Testis (tissue), 2 donors: ENCODE measurements at regions not wholly inside any gene's neighbourhood (a gene's known extent, or its start where the extent isn't known, plus 50 kb on each side); places are given as distances from the start of the nearest gene placed in this dataset.
"Not testable (repeated sequence)": the region's sequence is repeated elsewhere in the genome, so short reads cannot be mapped to it uniquely, and the experiment has no call there.

ENCODE experiments used
- DNase-seq: peaks from one replicate; pipeline ENCODE4 v3.0.0-alpha.2; 2019
- H3K27ac ChIP-seq, 2 donors: fragments of 200-600 bp; sonication (generic); one replicate each; pipeline ENCODE4 v1.5.1; 2019
- H3K27me3 ChIP-seq: fragments of 200-600 bp; sonication (generic); one replicate; pipeline ENCODE4 v1.5.1; 2019
- H3K36me3 ChIP-seq: fragments of 200-600 bp; sonication (generic); one replicate; pipeline ENCODE4 v1.5.1; 2017; ENCODE audit warnings: low read depth; ENCODE audit errors: missing control alignments
- H3K4me1 ChIP-seq: fragments of 200-600 bp; sonication (generic); one replicate; pipeline ENCODE4 v1.5.1; 2019
- H3K4me3 ChIP-seq, 2 donors: fragments of 200-600 bp; sonication (generic); one replicate each; pipeline ENCODE4 v1.5.1; 2017 to 2019
- H3K9me3 ChIP-seq: fragments of 200-600 bp; sonication (generic); one replicate; pipeline ENCODE4 v1.5.1; 2017
- CTCF ChIP-seq, 3 experiments: fragments of 450-650 bp in 2 of 3; fragments of 200-600 bp in 1 of 3; sonication (generic) in 1 of 3; IDR thresholded peaks; one replicate each; pipeline ENCODE4 v1.5.1; 2016 to 2019; ENCODE audit warnings: antibody characterized with exemption in 3 of 3, mild to moderate bottlenecking in 2 of 3, moderate library complexity in 1 of 3
- WGBS, 2 donors: methylation state at CpG; one replicate each; pipeline ENCODE4 v1.1.5; 2018; 5-methylcytosine and 5-hydroxymethylcytosine counted together
- intact Hi-C: fragments of 100-400 bp; cut with DNase I; formaldehyde crosslinking; loops from one replicate; pipeline ENCODE4 v1.15.1; 2023; ENCODE audit warnings: low total_unique reads

DNA sequence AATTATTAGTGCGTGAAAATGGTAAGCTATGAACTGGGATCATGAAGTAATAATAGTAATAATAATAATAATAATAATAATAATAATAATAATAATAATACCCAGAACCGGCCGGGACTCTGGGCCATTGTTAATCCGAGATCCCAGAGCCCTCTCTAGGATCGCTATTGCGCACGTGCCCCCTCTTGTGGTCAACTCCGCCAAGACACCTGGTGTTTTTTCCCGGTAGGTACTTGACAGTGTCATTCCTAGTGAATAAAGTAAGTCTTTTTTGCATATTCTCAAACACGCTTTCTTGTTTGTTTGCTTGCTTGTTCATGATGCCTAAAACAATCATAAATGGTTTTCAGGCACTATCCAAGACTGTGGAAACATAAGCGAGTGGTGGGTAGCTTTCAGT, 513.7 kb downstream of the RPIA start:
- H3K4me1 ChIP-seq, H3K27ac ChIP-seq, intact Hi-C loops, H3K36me3 ChIP-seq, H3K9me3 ChIP-seq, H3K27me3 ChIP-seq, H3K4me3 ChIP-seq: not testable (repeated sequence)
- WGBS, 2 donors = 17 to 28% methylated on average over 10 to 11 of the region's 11 CpGs
- peak in 2 of 3 experiments; percentile 3 to 35 for TF ChIP-seq CTCF (IDR thresholded peaks at IDR 0.05)
- DNase-seq = peak; percentile 75

DNA sequence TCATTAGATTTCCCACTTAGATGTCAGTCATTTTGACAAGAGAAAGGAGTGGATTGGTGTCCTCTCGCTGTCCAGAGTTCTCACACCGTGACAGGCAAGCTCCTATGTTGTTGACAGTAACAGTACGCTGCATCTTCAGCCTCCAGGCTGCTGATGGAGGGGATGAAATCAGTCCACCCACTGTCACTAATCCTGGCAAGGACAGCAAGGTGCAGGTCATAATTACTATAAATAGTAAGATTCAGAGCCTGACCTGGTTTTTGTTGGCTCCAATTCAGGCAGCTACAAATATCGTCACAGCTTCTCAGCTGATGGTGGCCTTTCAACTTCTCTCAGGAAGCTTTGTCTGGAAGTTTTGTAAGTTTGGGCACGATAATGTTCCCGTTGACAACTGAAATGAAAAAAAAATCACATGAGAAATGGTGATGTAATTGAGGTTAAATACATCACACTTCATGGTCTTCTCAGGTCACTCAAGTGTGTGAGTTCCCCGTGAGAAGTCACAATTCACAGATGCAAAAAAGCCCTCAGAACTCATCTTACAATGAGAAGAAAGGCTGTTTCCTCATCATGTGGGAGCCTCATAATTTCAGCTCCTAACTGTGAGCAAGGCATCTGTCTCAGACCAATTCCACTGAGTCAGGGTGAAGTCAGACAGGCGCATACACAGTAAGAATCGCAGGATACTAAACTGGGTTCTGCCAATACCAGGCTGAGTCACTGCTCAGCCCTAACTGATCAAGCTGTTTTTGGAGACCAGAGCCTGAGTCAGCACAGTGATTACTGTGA, 516.9 kb downstream of the RPIA start:
- H3K4me1 ChIP-seq, H3K27ac ChIP-seq, DNase-seq, H3K9me3 ChIP-seq, H3K4me3 ChIP-seq, H3K36me3 ChIP-seq, H3K27me3 ChIP-seq, intact Hi-C loops: not testable (repeated sequence)
- WGBS, 2 donors = 78 to 83% methylated on average over 9 of the region's 9 CpGs

- H3K27ac ChIP-seq, H3K4me1 ChIP-seq, intact Hi-C loops, H3K4me3 ChIP-seq, H3K36me3 ChIP-seq, H3K9me3 ChIP-seq, H3K27me3 ChIP-seq: not testable (repeated sequence)
- 12 to 34% methylated on average over 3 of the region's 3 CpGs for WGBS, 2 donors
- DNase-seq = peak; percentile 50
Measured at GRCh38 chr2:89213151-89213550, 521.7 kb downstream of the RPIA start.

GRCh38 chr2:89213811-89214210, 522.3 kb downstream of the RPIA start:
- H3K9me3 ChIP-seq, intact Hi-C loops, H3K27ac ChIP-seq, H3K4me3 ChIP-seq, DNase-seq, H3K27me3 ChIP-seq, H3K36me3 ChIP-seq, H3K4me1 ChIP-seq: not testable (repeated sequence)
- 63% methylated on average over 1 of the region's 1 CpG; no CpG with 5 or more reads in 1 of the 2 donors for WGBS, 2 donors

- H3K27me3 ChIP-seq, H3K27ac ChIP-seq, intact Hi-C loops, H3K36me3 ChIP-seq, DNase-seq, H3K4me3 ChIP-seq, H3K4me1 ChIP-seq, H3K9me3 ChIP-seq: not testable (repeated sequence)
- WGBS, 2 donors = no CpG with 5 or more reads among the region's 2 CpGs
Measured at GRCh38 chr2:89221474-89221873, 530.0 kb downstream of the RPIA start.

- H3K27ac ChIP-seq, intact Hi-C loops, H3K4me1 ChIP-seq, H3K36me3 ChIP-seq, H3K4me3 ChIP-seq, H3K9me3 ChIP-seq, DNase-seq, H3K27me3 ChIP-seq: not testable (repeated sequence)
- WGBS, 2 donors = 76 to 90% methylated on average over 2 of the region's 2 CpGs
Measured at GRCh38 chr2:89222063-89222732, 530.7 kb downstream of the RPIA start.

GRCh38 chr2:89224803-89225202, 533.3 kb downstream of the RPIA start:
- H3K4me3 ChIP-seq, H3K4me1 ChIP-seq, H3K36me3 ChIP-seq, H3K27me3 ChIP-seq, intact Hi-C loops, H3K9me3 ChIP-seq, H3K27ac ChIP-seq, DNase-seq: not testable (repeated sequence)
- WGBS, 2 donors = 87 to 91% methylated on average over 2 of the region's 2 CpGs

GRCh38 chr2:89229979-89230378, 538.5 kb downstream of the RPIA start:
- H3K36me3 ChIP-seq, H3K27ac ChIP-seq, DNase-seq, H3K4me1 ChIP-seq, intact Hi-C loops, H3K9me3 ChIP-seq, H3K27me3 ChIP-seq, H3K4me3 ChIP-seq: not testable (repeated sequence)
- 95 to 100% methylated on average over 3 to 4 of the region's 6 CpGs for WGBS, 2 donors

DNA sequence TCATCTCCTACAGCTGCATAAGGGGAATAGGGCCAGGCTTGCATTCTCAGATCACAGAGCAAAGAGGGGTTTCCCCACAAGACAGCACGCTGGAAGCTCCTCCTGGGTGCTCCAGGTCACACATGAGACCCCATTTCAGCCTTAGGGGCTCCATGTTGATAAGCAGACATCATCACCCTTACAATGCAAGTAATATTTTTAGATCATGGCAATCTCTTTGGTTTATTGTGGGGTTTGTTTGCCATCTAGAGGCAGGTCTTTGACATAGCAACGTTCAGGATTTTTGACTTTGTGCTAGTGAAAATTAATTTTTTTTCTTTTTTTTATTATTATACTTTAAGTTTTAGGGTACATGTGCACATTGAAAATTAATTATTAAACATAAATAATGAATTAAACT, 539.8 kb downstream of the RPIA start:
- H3K27me3 ChIP-seq, DNase-seq, intact Hi-C loops, H3K4me3 ChIP-seq, H3K36me3 ChIP-seq, H3K9me3 ChIP-seq, H3K4me1 ChIP-seq, H3K27ac ChIP-seq: not testable (repeated sequence)
- WGBS, 2 donors = 13 to 18% methylated on average over 1 of the region's 2 CpGs

DNA sequence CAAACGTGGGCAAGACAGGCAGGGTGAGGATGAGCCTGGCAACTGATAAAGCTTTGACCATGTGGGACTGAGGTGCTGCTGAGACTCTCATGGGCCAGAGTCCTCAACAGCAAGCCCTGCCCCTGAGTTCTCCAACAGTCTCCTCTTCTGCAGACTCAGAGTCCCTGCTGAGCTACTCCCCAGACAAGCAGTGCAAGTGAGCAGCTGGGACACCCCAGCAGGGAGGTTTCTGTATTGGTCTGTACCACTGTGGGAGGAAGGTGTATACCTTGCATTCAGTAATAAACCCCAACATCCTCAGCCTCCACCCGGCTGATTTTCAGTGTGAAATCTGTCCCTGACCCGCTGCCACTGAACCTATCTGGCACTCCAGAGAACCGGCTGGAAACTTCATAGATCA, 542.5 kb downstream of the RPIA start:
- intact Hi-C loops, DNase-seq, H3K27me3 ChIP-seq, H3K27ac ChIP-seq, H3K4me3 ChIP-seq, H3K4me1 ChIP-seq, H3K9me3 ChIP-seq, H3K36me3 ChIP-seq: not testable (repeated sequence)
- 79 to 90% methylated on average over 3 of the region's 4 CpGs for WGBS, 2 donors

DNA sequence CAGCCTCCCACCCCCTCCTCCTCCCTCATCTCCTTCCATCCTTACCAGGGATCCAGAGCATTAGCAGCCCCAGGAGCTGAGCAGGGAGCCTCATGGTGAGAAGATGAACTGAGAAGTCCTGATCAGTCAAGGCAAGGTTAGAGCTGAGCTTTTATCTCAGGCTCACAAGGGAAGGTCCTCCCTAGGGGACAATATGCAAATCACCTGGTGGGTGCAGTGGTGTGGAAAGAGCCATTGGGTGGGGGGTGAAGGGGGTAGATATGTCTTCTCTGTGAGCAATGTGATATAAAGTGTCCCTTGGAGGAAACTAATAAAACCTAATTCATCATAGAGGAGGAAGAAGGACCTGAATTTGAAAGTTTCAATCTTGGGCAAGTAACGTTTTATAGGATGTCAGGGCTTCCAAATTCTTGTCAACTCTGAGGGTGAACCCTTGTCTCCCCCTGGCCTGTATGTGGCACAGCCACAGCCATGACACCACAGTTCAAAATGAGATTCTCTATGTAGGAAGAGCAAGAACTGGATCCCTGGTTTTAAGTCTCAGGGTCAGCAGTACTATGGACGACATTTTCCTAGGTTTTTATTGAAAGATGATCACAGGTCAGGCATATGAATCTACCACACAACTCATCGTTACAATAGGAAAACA, 543.5 kb downstream of the RPIA start:
- H3K27ac ChIP-seq, H3K9me3 ChIP-seq, H3K4me3 ChIP-seq, DNase-seq, H3K36me3 ChIP-seq, H3K27me3 ChIP-seq, H3K4me1 ChIP-seq, intact Hi-C loops: not testable (repeated sequence)
- 77% methylated on average over 2 of the region's 3 CpGs; no CpG with 5 or more reads in 1 of the 2 donors for WGBS, 2 donors
